ENCODE measurements at regions not wholly inside any gene's neighbourhood (a gene's known extent, or its start where the extent isn't known, plus 50 kb on each side); places are given as distances from the start of the nearest gene placed in this dataset.

- TF ChIP-seq POLR2AphosphoS5 (IDR thresholded peaks at IDR 0.05; ENCODE audit: low read depth, low read length) (no peak), TAF1 (IDR thresholded peaks at IDR 0.05; ENCODE audit: borderline replicate concordance, insufficient read depth, low read length) (no peak)
These were observed 228.0 kb upstream of the RND3 start for GRCh38 chr2:150715501-150715900.

Measured in PFSK-1 (cell line).